PC-3 (cell line): ENCODE measurements at regions not wholly inside any gene's neighbourhood (a gene's known extent, or its start where the extent isn't known, plus 50 kb on each side); places are given as distances from the start of the nearest gene placed in this dataset.

Source experiments
- ATAC-seq: fragments of 200-7000 bp; cut with Tn5 transposase; 2 replicates; pipeline ENCODE4 v1.9.1; 2020; ENCODE audit warnings: mild to moderate bottlenecking, moderate library complexity
- BruUV-seq: library from RNA; stranded (reverse); fragments of 400-500 nt; replicated peaks from 2 replicates; lab custom pipeline; 2021; lab: Mats Ljungman, UMichigan
- CTCF ChIA-PET: fragments of 300-600 bp; sonication (Branson Sonifier 250); formaldehyde crosslinking; loops from one replicate; lab custom pipeline; 2022; ENCODE audit warnings: antibody characterized with exemption; lab: Charles Lee
- POLR2A ChIA-PET: fragments of 300-600 bp; sonication (Branson Sonifier 250); formaldehyde crosslinking; loops from one replicate; lab custom pipeline; 2022; ENCODE audit warnings: antibody characterized with exemption; ENCODE audit not compliant: unreplicated experiment; lab: Charles Lee
- DNase-seq: peaks from one replicate; pipeline ENCODE4 v3.0.0-alpha.2; 2015
- H2AFZ ChIP-seq: fragments of 300-600 bp; sonication (generic); 2 replicates; pipeline ENCODE4 v1.6.0; 2016; ENCODE audit warnings: antibody characterized with exemption, low read length
- H3F3A ChIP-seq: fragments of 300-600 bp; sonication (generic); one replicate; pipeline ENCODE4 v1.6.0; 2017; ENCODE audit warnings: antibody characterized with exemption, low read length, control low read depth, mild to moderate bottlenecking; ENCODE audit not compliant: unreplicated experiment
- H3K27ac ChIP-seq: fragments of 300-600 bp; sonication (generic); 2 replicates; pipeline ENCODE4 v1.5.1; 2016; ENCODE audit warnings: mild to moderate bottlenecking, low read length
- H3K27me3 ChIP-seq: fragments of 300-600 bp; sonication (generic); 2 replicates; pipeline ENCODE4 v1.6.1; 2016; ENCODE audit warnings: low read length, mixed read lengths
- H3K36me3 ChIP-seq: fragments of 300-600 bp; sonication (generic); 2 replicates; pipeline ENCODE4 v1.6.1; 2016; ENCODE audit warnings: low read depth, mixed run types, low read length, mixed read lengths
- H3K4me1 ChIP-seq: fragments of 300-600 bp; sonication (generic); 2 replicates; pipeline ENCODE4 v1.5.1; 2016; ENCODE audit warnings: low read length; ENCODE audit not compliant: insufficient read depth
- H3K4me2 ChIP-seq: fragments of 300-600 bp; sonication (generic); 2 replicates; pipeline ENCODE4 v1.6.0; 2016; ENCODE audit warnings: low read length
- H3K4me3 ChIP-seq: fragments of 300-600 bp; sonication (generic); 2 replicates; pipeline ENCODE4 v1.5.1; 2016; ENCODE audit warnings: mild to moderate bottlenecking, low read length, mixed read lengths
- H3K79me2 ChIP-seq: fragments of 300-600 bp; sonication (generic); 2 replicates; pipeline ENCODE4 v1.6.1; 2017; ENCODE audit warnings: low read length, mixed read lengths
- H3K9ac ChIP-seq: fragments of 300-600 bp; sonication (generic); 2 replicates; pipeline ENCODE4 v1.6.0; 2016; ENCODE audit warnings: mild to moderate bottlenecking, low read length
- H3K9me2 ChIP-seq: fragments of 300-600 bp; sonication (generic); replicated peaks from 2 replicates; pipeline ENCODE4 v1.6.1; 2016; ENCODE audit warnings: mixed run types, low read length, mixed read lengths
- H3K9me3 ChIP-seq: fragments of 300-600 bp; sonication (generic); 2 replicates; pipeline ENCODE4 v1.6.1; 2016; ENCODE audit warnings: low read length, mixed read lengths
- H4K20me1 ChIP-seq: fragments of 300-600 bp; sonication (generic); 2 replicates; pipeline ENCODE4 v1.6.1; 2016; ENCODE audit warnings: low read length, mixed read lengths
- CTCF ChIP-seq: fragments of 300-600 bp; sonication (generic); conservative IDR thresholded peaks from 2 replicates; pipeline ENCODE4 v1.5.1; 2017; ENCODE audit warnings: antibody characterized with exemption, low read depth, mild to moderate bottlenecking, low read length
- EZH2 ChIP-seq: fragments of 300-600 bp; sonication (generic); IDR thresholded peaks from one replicate; pipeline ENCODE4 v1.6.1; 2017; ENCODE audit warnings: antibody characterized with exemption, mild to moderate bottlenecking, low read length; ENCODE audit not compliant: unreplicated experiment
- EZH2phosphoT487 ChIP-seq: fragments of 300-600 bp; sonication (generic); IDR thresholded peaks from 2 replicates; pipeline ENCODE4 v1.6.1; 2018; ENCODE audit warnings: mild to moderate bottlenecking, antibody characterized with exemption, low read length, borderline replicate concordance
- intact Hi-C: fragments of 100-400 bp; cut with micrococcal nuclease; formaldehyde crosslinking; loops from 2 replicates; pipeline ENCODE4 v1.9.0; 2023

- H3K27me3 ChIP-seq, result no peaks in the 10 kb centered on the region
- H3K4me1 ChIP-seq, result peaks cover 14% of the 10 kb centered on the region
- no peak overlapping the region for H3K9ac ChIP-seq
- H2AFZ ChIP-seq, result peak overlapping the region; percentile 22; the same call in 1 of the 2 replicates
- H3F3A ChIP-seq, result no peaks in the 10 kb centered on the region
- no peaks in the 10 kb centered on the region for H3K79me2 ChIP-seq
- no peak overlapping the region for H3K4me3 ChIP-seq
- POLR2A ChIA-PET, result no interaction called here
- H4K20me1 ChIP-seq, result no peaks in the 10 kb centered on the region
- H3K36me3 ChIP-seq, result no peaks in the 10 kb centered on the region
- CTCF ChIA-PET, result no interaction called here
- BruUV-seq, result no TSS peak
- TF ChIP-seq CTCF, result no peak
- no peak for TF ChIP-seq EZH2phosphoT487
- TF ChIP-seq EZH2, result no peak
- H3K27ac ChIP-seq, result peak overlapping the region; percentile 31
- peaks cover 7% of the 10 kb centered on the region; the same call in 1 of the 2 replicates for H3K9me3 ChIP-seq
- ATAC-seq (peak; percentile 85), DNase-seq (peak; percentile 73)
- H3K9me2 ChIP-seq, result no peaks in the 10 kb centered on the region
- intact Hi-C loops, result no loop called here
- H3K4me2 ChIP-seq, result peak overlapping the region; percentile 60
Observed at GRCh38 chr5:10902145-10902544, 141.1 kb upstream of the DAP start.

- no peaks in the 10 kb centered on the region for H3K27me3 ChIP-seq
- no peak overlapping the region for H3K4me2 ChIP-seq
- no peaks in the 10 kb centered on the region for H3F3A ChIP-seq
- no peaks in the 10 kb centered on the region for H3K9me3 ChIP-seq
- H3K79me2 ChIP-seq, result no peaks in the 10 kb centered on the region
- H2AFZ ChIP-seq, result no peak overlapping the region
- H3K4me1 ChIP-seq, result peaks cover 27% of the 10 kb centered on the region
- CTCF ChIA-PET, result interaction anchor here (0.6 kb wide), 1 partner anchor 215 kb away, joined by 3 read pairs; no protein-coding TSS in a partner anchor
- no peak for DNase-seq
- no peak overlapping the region for H3K4me3 ChIP-seq
- H4K20me1 ChIP-seq, result no peaks in the 10 kb centered on the region
- H3K9me2 ChIP-seq, result no peaks in the 10 kb centered on the region
- POLR2A ChIA-PET, result no interaction called here
- no peak for ATAC-seq
- intact Hi-C loops, result no loop called here
- no peak overlapping the region for H3K9ac ChIP-seq
- no TSS peak for BruUV-seq
- H3K36me3 ChIP-seq, result no peaks in the 10 kb centered on the region
- no peak overlapping the region for H3K27ac ChIP-seq
- no peak for TF ChIP-seq CTCF
- no peak for TF ChIP-seq EZH2
- no peak for TF ChIP-seq EZH2phosphoT487
Observed at GRCh38 chr5:10898514-10898913, 137.5 kb upstream of the DAP start.

GRCh38 chr5:10896016-10896415, 135.0 kb upstream of the DAP start:
- Histone ChIP-seq H3K4me2 (peak overlapping the region; percentile 12; the same call in 1 of the 2 replicates), H4K20me1 (no peaks in the 10 kb centered on the region), H3K9me2 (no peaks in the 10 kb centered on the region), H3K9ac (no peak overlapping the region), H3K4me3 (no peak overlapping the region), H3K4me1 (peaks cover 22% of the 10 kb centered on the region), H3K79me2 (no peaks in the 10 kb centered on the region), H3K36me3 (no peaks in the 10 kb centered on the region), H3K9me3 (no peaks in the 10 kb centered on the region), H3K27ac (0 out of 2 replicates have a peak overlapping the region, but pooled peaks have one; percentile 0), H3K27me3 (no peaks in the 10 kb centered on the region), H2AFZ (0 out of 2 replicates have a peak overlapping the region, but pooled peaks have one; percentile 6), H3F3A (no peaks in the 10 kb centered on the region)
- TF ChIP-seq EZH2phosphoT487 (no peak), CTCF (no peak), EZH2 (no peak)
- CTCF ChIA-PET, result no interaction called here
- DNase-seq (peak; percentile 77), ATAC-seq (peak; percentile 87)
- BruUV-seq, result no TSS peak
- intact Hi-C loops, result no loop called here
- POLR2A ChIA-PET, result no interaction called here
